GM18502 (cell line): ENCODE measurements at regions not wholly inside any gene's neighbourhood (a gene's known extent, or its start where the extent isn't known, plus 50 kb on each side); places are given as distances from the start of the nearest gene placed in this dataset.
"Not testable (repeated sequence)": the region's sequence is repeated elsewhere in the genome, so short reads cannot be mapped to it uniquely, and the experiment has no call there.

Experiments used
- ATAC-seq: cut with Tn5 transposase; IDR thresholded peaks from one replicate; pipeline ENCODE4 v1.9.1; 2021; ENCODE audit warnings: mild to moderate bottlenecking; ENCODE audit not compliant: unreplicated experiment, poor library complexity

- ATAC-seq: no peak
These were observed 276.7 kb downstream of the SOX4 start for GRCh38 chr6:21870076-21870730.

DNA sequence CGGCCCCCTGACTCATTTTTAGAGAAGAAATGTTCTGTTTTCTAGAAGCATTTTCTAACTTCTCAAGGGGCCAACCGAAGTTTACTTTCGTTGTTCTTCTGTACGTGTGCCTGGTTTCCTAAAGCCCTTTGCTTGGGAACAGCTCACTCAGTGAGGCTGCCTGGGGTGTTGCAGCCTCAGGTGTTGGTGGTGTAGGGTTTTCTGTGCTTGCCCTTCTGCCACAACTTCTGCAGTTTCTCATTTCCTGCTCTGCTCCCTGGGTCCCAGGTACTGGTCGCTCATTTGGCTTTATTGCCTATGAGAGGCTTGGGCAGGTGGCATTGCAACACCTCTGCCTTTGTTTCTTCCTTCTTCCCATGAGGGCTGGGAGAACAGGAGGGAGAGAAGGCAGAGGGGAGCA, 278.3 kb downstream of the SOX4 start:
- ATAC-seq: no peak

DNA sequence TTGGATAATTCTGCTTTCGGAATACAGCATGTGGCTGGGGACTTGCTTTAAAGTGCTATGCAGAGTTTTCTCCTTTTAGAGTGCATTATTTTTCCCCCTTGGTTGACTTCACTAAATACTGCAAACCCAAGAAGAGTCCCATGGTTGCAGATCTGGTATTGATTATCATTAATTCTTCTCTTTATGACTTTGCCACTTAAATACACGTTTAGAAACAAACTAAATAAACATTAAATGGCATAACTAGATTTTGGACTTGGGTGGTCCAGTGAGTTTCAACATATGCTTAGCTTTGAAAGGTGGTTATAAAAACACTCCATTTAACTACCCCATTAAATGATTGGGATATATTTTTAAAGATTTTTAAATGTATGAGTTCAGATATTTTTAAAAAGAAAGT, 279.2 kb downstream of the SOX4 start:
- no peak for ATAC-seq

DNA sequence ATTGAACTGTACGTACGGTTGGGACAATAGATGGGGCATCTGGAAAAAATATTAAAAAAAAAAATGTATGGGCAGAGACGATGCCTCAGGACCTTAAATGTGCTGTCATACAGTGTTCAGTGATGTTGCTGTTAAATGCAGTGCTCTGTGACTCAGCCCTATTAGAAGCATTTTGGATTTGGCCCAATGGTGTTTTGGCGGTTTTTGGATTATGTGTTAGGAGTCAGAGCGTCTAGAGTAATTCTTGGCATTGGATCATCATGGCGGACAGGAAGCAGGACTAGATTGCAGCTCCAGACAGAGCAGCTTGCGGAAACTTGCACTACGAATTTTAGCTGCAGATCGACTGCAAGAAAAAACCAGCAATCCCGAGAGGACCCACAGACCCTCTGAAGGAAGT, 280.0 kb downstream of the SOX4 start:
- ATAC-seq: no peak

- no peak for ATAC-seq
These were observed 280.8 kb downstream of the SOX4 start for GRCh38 chr6:21874372-21874771.

DNA sequence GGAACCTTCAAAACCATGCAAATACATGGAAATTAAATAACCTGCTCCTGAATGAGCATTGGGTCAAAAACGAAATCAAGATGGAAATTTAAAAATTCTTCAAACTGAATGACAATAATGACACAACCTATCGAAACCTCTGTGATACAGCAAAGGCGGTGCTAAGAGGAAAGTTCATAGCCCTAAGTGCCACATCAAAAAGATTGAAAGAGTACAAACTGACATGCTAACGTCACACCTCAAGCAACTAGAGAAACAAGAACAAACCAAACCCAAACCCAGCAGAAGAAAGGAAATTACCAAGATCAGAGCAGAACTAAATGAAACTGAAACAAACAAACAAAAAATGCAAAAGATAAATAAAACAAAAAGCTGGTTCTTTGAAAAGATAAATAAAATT, 283.5 kb downstream of the SOX4 start:
- not testable (repeated sequence) for ATAC-seq

GRCh38 chr6:21880249-21880648, 286.7 kb downstream of the SOX4 start:
- ATAC-seq: not testable (repeated sequence)

GRCh38 chr6:21881969-21882465, 288.5 kb downstream of the SOX4 start:
- no peak for ATAC-seq

GRCh38 chr6:21883595-21884328, 290.2 kb downstream of the SOX4 start:
- no peak for ATAC-seq

GRCh38 chr6:21885111-21885510, 291.6 kb downstream of the SOX4 start:
- ATAC-seq: no peak

DNA sequence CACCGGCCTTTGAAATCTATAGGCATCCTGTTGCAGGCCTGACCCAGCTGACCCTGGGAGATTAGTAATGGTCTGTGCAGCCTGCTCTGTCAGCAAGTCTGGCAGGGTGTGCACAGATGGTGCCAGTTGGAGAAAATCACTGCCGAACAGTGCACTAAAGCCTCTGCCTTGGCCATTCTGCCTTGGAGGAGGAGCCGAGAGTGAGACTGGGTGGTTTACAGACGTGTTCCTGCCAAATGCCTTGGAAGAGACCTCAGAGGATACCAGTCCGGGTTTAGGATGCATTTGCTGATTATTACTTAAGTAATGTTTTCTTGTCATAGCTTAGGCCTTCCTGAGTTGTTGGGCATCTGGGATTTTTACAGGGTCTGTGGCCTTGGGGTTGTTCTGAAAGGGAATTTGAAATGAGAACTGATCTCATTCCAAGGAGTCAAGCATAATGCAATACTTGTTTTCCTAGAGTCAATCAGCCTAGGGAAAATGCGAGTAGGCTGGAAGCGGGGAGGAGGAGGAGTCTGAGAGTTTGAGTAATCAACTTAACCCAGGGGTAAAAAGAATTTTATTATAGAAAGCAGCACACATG, 292.1 kb downstream of the SOX4 start:
- ATAC-seq: no peak

DNA sequence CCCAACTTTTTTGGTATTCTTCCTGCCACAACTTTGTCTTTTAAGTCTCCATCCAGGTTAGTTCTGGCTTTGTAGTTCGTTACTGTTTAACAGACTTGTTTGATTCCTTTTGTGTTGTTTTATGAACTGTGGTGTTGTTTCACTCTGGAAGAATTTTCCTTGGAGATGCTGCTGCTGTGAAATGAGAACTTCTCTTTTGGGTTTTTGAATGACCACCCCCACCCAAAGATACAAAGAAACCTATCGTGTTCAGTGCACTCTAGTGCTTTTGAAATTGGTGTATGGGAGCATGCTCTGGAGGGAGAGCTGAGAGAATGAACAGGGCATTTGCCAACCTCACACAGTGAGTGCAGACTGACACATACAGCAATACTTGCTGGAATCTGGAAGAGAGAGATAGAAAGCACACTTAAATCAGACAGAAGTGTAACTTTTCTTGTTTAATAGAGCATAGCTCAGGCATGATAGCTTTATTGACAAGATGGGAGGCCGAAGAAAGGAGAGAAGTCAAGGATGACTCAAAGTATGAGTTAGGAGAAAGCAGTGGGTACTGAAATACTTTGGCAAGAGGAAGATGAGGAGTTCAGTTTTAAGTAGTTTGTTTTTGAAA, 293.1 kb downstream of the SOX4 start:
- no peak for ATAC-seq

GRCh38 chr6:21887231-21888185, 294.0 kb downstream of the SOX4 start:
- ATAC-seq: no peak

DNA sequence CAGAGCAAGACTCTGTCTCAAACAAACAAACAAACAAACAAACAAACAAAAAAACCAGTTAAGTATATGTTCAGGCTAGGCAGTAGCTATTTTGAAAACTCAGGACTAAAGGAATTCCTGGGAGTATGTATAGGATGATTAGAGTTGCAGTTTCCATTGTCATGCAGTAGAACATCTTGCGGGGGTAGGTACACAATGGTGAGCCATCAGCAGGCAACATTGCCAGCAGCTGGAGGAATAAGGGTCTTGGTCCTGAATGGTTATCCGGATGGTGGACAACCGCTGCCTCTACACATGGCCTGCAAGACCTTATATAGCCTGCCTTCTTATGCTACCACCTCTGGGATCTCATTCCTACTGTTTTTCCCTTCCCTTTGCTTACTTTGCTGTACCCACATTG, 297.5 kb downstream of the SOX4 start:
- ATAC-seq: no peak

DNA sequence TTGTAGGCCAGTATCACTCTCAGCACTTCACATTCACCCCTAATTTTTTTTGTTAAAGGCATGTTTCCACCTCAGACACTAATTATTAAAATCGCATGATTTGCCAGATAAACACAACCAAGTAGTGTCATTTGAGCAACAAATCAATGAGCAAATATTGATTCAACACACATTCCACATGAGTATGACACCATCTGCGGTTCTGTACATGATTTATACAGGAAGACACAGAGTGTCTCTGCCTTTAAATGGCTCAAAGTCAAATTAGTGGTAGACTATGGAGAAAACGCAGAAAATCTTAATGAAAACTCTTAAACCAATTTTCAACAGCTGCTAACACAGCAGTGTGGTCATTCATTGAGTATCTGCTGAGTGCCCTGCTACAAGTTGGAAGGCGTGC, 300.2 kb downstream of the SOX4 start:
- ATAC-seq: no peak

GRCh38 chr6:21895555-21895954, 302.0 kb downstream of the SOX4 start:
- no peak for ATAC-seq

DNA sequence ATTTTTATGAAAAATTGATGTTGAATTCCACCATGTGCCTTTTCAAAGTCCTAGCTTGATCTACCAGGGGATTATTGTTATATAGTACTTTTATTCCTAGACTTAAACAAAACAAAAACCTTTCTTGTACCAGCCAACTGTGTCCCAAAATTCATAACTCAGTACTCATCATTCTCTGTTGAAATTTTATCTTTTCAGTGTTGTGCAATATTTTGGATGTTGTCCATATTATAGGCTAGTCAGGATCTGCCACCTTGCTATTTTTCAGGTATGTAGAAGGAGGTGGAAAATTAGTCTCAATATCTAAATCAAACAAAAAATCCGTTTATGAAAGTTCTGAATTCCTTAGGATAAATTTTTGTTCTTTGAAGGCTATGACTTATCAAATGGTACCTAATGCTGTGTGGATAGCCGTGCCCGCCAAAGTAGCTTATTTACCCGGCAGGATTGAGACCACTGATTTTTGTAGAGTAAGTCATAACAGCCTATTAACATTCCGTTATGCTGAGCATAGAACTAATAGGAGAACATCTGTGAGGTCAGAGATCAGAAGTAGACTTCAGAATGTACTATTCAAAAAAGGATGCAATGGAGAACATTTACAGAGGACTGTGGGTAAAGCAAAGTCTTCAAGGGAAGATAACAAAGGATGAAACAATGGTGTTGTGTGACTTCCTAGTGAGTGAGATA, 304.7 kb downstream of the SOX4 start:
- ATAC-seq: no peak

DNA sequence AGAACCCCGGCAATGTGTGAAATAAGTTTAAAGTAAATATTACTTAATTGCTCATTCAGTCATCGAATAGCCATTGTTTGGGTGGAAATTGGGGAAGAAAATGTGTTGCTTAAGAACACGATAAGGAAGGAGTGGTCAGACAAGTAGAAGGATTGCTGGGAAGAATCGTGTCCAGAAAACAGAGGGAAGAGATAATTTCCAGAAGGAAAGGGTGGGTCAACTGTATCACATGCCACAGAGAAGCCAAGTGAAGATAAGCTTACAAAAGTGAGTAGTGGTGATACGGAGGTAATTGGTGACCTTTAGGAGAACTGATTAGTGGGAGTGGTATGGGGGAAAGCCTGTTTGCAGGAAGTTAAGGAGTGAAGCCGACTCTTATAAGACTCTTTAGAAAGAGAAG, 306.2 kb downstream of the SOX4 start:
- no peak for ATAC-seq

DNA sequence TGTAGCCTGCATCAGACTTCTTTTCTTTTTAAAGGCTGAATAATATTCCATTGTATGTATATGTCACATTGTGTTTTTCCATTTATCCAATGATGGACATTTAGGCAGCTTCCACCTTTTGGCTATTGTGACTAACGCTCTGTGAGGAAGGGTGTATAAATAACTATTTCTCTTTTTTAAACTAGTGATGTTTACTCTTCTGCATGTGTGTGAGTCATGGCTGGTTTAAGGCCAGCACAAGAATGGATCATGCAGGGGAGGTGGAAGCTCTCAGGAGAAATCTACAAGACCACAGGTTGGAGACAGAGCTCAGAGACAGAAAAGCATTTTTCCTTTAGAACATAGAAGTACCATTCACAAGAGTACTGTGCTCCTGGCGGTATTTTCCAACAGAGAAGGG, 307.2 kb downstream of the SOX4 start:
- no peak for ATAC-seq
